Keratinocyte (primary cell): ENCODE measurements at regions not wholly inside any gene's neighbourhood (a gene's known extent, or its start where the extent isn't known, plus 50 kb on each side); places are given as distances from the start of the nearest gene placed in this dataset.
"Not testable (repeated sequence)": the region's sequence is repeated elsewhere in the genome, so short reads cannot be mapped to it uniquely, and the experiment has no call there.

ENCODE experiments used
- DNase-seq: peaks from one replicate; pipeline ENCODE4 v3.0.0-alpha.2; 2011; ENCODE audit warnings: low read depth, missing footprints, low spot score
- FAIRE-seq: peaks from 2 replicates; lab custom pipeline; 2011; peaks lifted over from hg19 to GRCh38; lab: Jason Lieb, UNC
- H2AFZ ChIP-seq: 2 replicates; pipeline ENCODE4 v1.6.0; 2012; ENCODE audit warnings: low read length, control low read depth, inconsistent platforms; ENCODE audit not compliant: control insufficient read depth
- H3K27ac ChIP-seq: 2 replicates; pipeline ENCODE4 v1.5.1; 2011; ENCODE audit warnings: low read length; ENCODE audit not compliant: control insufficient read depth, insufficient read depth
- H3K27me3 ChIP-seq: 3 replicates; pipeline ENCODE4 v1.6.0; 2011; ENCODE audit warnings: low read length; ENCODE audit not compliant: control insufficient read depth, insufficient read depth; ENCODE audit errors: extremely low read depth
- H3K36me3 ChIP-seq, 2 experiments: 2 replicates in 1 of 2; 3 replicates in 1 of 2; pipeline ENCODE4 v1.5.1; 2011; ENCODE audit warnings: low read length in 2 of 2, mild to moderate bottlenecking in 1 of 2; ENCODE audit not compliant: control insufficient read depth in 2 of 2, insufficient read depth in 2 of 2; ENCODE audit errors: extremely low read depth in 1 of 2
- H3K4me1 ChIP-seq: 3 replicates; pipeline ENCODE4 v1.5.1; 2011; ENCODE audit warnings: low read length; ENCODE audit not compliant: control insufficient read depth, insufficient read depth; ENCODE audit errors: extremely low read depth
- H3K4me2 ChIP-seq: 3 replicates; pipeline ENCODE4 v1.6.0; 2011; ENCODE audit warnings: low read depth, low read length; ENCODE audit not compliant: control insufficient read depth, insufficient read depth; ENCODE audit errors: extremely low read depth
- H3K4me3 ChIP-seq, 3 experiments: fragments of 200-600 bp in 1 of 3; sonication (generic) in 1 of 3; 2 replicates in 2 of 3; 3 replicates in 1 of 3; pipeline ENCODE4 v1.5.1; 2011 to 2016; ENCODE audit warnings: low read length in 3 of 3, mild to moderate bottlenecking in 3 of 3, control low read depth in 2 of 3, inconsistent platforms in 1 of 3, low read depth in 1 of 3, mixed read lengths in 1 of 3, mixed run types in 1 of 3, moderate library complexity in 1 of 3; ENCODE audit not compliant: control insufficient read depth in 2 of 3, insufficient read depth in 2 of 3; ENCODE audit errors: extremely low read depth in 1 of 3
- H3K79me2 ChIP-seq: 2 replicates; pipeline ENCODE4 v1.6.0; 2012; ENCODE audit warnings: low read length; ENCODE audit not compliant: control insufficient read depth, insufficient read depth
- H3K9ac ChIP-seq: 3 replicates; pipeline ENCODE4 v1.6.0; 2011; ENCODE audit warnings: low read length; ENCODE audit not compliant: control insufficient read depth, insufficient read depth; ENCODE audit errors: extremely low read depth
- H3K9me1 ChIP-seq: 3 replicates; pipeline ENCODE4 v1.6.0; 2011; ENCODE audit warnings: low read length; ENCODE audit not compliant: control insufficient read depth, insufficient read depth; ENCODE audit errors: extremely low read depth
- H3K9me3 ChIP-seq: 2 replicates; pipeline ENCODE4 v1.5.1; 2012; ENCODE audit warnings: low read depth, low read length; ENCODE audit not compliant: control insufficient read depth
- H4K20me1 ChIP-seq: 3 replicates; pipeline ENCODE4 v1.6.0; 2011; ENCODE audit warnings: low read length; ENCODE audit not compliant: control insufficient read depth, insufficient read depth; ENCODE audit errors: extremely low read depth
- EZH2 ChIP-seq: IDR thresholded peaks from one replicate; pipeline ENCODE4 v1.6.1; 2012; ENCODE audit warnings: inconsistent platforms, mild to moderate bottlenecking, low read length, moderate library complexity
- dilution Hi-C: fragments of 300-500 bp; cut with MboI; formaldehyde crosslinking; loops from one replicate; pipeline ENCODE4 v1.7.0; 2020; ENCODE audit warnings: low sequenced_read_pairs; ENCODE audit not compliant: extremely low pct_ligation_motif_present
- TF ChIP-seq, protein P1 (sequence below), 3 experiments: IDR thresholded peaks in 1 of 3; conservative IDR thresholded peaks in 1 of 3; optimal IDR thresholded peaks in 1 of 3; 2 replicates in 2 of 3; 3 replicates in 1 of 3; pipeline versions ENCODE3 to v1.5.1; 2011; ENCODE audit warnings: low read length in 3 of 3, mild to moderate bottlenecking in 3 of 3, moderate library complexity in 2 of 3, control low read depth in 1 of 3, inconsistent platforms in 1 of 3; ENCODE audit not compliant: insufficient read depth in 2 of 3; ENCODE audit errors: extremely low read depth in 1 of 3

DNA sequence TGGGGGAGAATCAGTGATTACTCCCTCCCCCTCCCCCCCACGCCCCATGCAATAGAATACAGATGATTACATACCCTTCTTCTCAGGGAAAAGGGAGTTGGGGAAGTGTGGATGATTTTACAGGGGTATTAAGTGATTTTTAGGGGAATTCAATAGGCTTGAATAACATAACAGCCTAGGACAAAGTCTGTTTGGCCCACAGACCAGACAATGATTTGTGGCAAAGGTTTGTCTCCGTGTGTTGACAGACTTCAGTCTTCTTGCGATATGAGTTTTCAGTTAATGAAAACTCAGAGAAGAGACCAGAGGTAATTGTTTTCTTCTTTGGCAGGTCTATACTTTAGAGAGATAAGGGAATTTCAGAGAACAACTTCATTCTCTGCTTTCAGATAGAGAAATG lies 95.3 kb downstream of the OR2B2 start:
- Histone ChIP-seq H2AFZ (no peak overlapping the region), H3K36me3 (no peaks in the 10 kb centered on the region), H3K4me2 (no peak overlapping the region), H3K79me2 (no peaks in the 10 kb centered on the region), H3K4me3 (no peak overlapping the region), H3K27ac (no peak overlapping the region), H3K9ac (no peak overlapping the region), H4K20me1 (no peaks in the 10 kb centered on the region), H3K9me3 (no peaks in the 10 kb centered on the region), H3K9me1 (no peaks in the 10 kb centered on the region), H3K4me1 (peaks cover 17% of the 10 kb centered on the region), H3K27me3 (no peaks in the 10 kb centered on the region)
- dilution Hi-C loops: no loop called here
- TF ChIP-seq, protein P1, sequence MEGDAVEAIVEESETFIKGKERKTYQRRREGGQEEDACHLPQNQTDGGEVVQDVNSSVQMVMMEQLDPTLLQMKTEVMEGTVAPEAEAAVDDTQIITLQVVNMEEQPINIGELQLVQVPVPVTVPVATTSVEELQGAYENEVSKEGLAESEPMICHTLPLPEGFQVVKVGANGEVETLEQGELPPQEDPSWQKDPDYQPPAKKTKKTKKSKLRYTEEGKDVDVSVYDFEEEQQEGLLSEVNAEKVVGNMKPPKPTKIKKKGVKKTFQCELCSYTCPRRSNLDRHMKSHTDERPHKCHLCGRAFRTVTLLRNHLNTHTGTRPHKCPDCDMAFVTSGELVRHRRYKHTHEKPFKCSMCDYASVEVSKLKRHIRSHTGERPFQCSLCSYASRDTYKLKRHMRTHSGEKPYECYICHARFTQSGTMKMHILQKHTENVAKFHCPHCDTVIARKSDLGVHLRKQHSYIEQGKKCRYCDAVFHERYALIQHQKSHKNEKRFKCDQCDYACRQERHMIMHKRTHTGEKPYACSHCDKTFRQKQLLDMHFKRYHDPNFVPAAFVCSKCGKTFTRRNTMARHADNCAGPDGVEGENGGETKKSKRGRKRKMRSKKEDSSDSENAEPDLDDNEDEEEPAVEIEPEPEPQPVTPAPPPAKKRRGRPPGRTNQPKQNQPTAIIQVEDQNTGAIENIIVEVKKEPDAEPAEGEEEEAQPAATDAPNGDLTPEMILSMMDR (optimal IDR thresholded peaks at IDR 0.05 in 1 of 3, IDR thresholded peaks at IDR 0.05 in 1 of 3, conservative IDR thresholded peaks at IDR 0.05 in 1 of 3; ENCODE audit: extremely low read depth in 1 of 3, insufficient read depth in 2 of 3, low read length in 3 of 3): no peak
- no peak for FAIRE-seq
- no peak for DNase-seq

DNA sequence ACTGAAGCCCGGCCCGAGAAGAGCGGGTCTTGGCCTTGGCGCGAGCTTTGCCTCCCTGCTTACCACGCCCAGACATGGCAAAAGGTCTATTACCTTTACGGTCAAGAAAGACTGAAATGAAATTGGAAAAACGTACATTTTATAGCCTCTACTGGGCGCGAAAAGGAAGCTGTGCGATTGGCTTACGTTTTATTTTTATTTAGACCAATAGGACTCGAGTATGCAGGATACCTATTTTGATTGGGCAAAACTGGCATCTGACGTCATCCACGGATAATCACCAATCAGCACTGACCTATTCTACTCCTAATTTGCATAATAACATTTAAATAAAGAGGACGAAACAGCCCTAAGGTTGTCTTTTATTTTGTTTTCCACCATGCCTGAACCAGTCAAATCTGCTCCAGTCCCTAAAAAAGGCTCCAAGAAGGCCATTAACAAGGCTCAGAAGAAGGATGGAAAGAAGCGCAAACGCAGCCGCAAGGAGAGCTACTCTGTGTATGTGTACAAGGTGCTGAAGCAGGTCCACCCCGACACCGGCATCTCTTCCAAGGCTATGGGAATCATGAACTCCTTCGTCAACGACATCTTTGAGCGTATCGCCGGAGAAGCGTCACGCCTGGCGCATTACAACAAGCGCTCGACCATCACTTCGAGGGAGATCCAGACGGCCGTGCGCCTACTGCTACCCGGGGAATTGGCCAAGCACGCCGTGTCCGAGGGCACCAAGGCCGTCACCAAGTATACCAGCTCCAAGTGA lies 97.4 kb downstream of the OR2B2 start:
- Histone ChIP-seq H2AFZ (peak overlapping the region; percentile 83), H3K9ac (peak overlapping the region; percentile 72), H3K27me3 (no peaks in the 10 kb centered on the region), H3K9me1 (no peaks in the 10 kb centered on the region), H3K4me1 (peaks cover 17% of the 10 kb centered on the region), H3K27ac (peak overlapping the region; percentile 83), H3K79me2 (no peaks in the 10 kb centered on the region), H4K20me1 (no peaks in the 10 kb centered on the region), H3K4me3 (peak overlapping the region; percentile 10 to 66 (median 63)), H3K36me3 (no peaks in the 10 kb centered on the region), H3K4me2 (peak overlapping the region; percentile 91), H3K9me3 (no peaks in the 10 kb centered on the region)
- TF ChIP-seq, protein P1 (optimal IDR thresholded peaks at IDR 0.05 in 1 of 3, IDR thresholded peaks at IDR 0.05 in 1 of 3, conservative IDR thresholded peaks at IDR 0.05 in 1 of 3; ENCODE audit: extremely low read depth in 1 of 3, insufficient read depth in 2 of 3, low read length in 3 of 3): no peak
- no peak for TF ChIP-seq EZH2
- FAIRE-seq (no peak), DNase-seq (peak; percentile 87)
- dilution Hi-C loops: no loop called here

DNA sequence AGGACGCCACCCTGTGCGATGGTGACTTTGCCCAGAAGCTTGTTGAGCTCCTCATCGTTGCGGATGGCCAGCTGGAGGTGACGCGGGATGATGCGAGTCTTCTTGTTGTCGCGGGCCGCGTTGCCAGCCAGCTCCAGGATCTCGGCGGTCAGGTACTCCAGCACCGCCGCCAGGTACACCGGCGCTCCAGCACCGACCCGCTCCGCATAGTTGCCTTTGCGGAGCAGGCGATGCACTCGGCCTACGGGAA lies 97.9 kb downstream of the OR2B2 start:
- Histone ChIP-seq H3K9ac (peak overlapping the region; percentile 72), H3K27ac (peak overlapping the region; percentile 83), H3K4me3 (peak overlapping the region; percentile 10 to 66 (median 48)), H3K4me1 (peaks cover 17% of the 10 kb centered on the region), H2AFZ (peak overlapping the region; percentile 49), H3K4me2 (peak overlapping the region; percentile 91)
- H3K9me3 ChIP-seq, H4K20me1 ChIP-seq, FAIRE-seq, H3K27me3 ChIP-seq, dilution Hi-C loops, H3K9me1 ChIP-seq, DNase-seq, H3K36me3 ChIP-seq, H3K79me2 ChIP-seq: not testable (repeated sequence)
